ENCODE measurements at regions not wholly inside any gene's neighbourhood (a gene's known extent, or its start where the extent isn't known, plus 50 kb on each side); places are given as distances from the start of the nearest gene placed in this dataset.

- no peak for TF ChIP-seq THRA (IDR thresholded peaks at IDR 0.05)
- no peak for TF ChIP-seq USF2 (CRISPR knock-in tag; IDR thresholded peaks at IDR 0.05)
- no peak for TF ChIP-seq STAT5A (IDR thresholded peaks at IDR 0.05; ENCODE audit: borderline replicate concordance, low read length)
- TF ChIP-seq ZKSCAN3 (CRISPR knock-in tag; IDR thresholded peaks at IDR 0.05) = no peak
- TF ChIP-seq KDM5B (IDR thresholded peaks at IDR 0.05; ENCODE audit: insufficient replicate concordance, low read depth, low read length) = no peak
- no peak for TF ChIP-seq ZNF3 (CRISPR knock-in tag; IDR thresholded peaks at IDR 0.05)
- no peak for TF ChIP-seq ATF2 (CRISPR knock-in tag; IDR thresholded peaks at IDR 0.05)
- TF ChIP-seq ZNF239 (CRISPR knock-in tag; IDR thresholded peaks at IDR 0.05) = no peak
- no peak for TF ChIP-seq FOSL1 (tag; conservative IDR thresholded peaks at IDR 0.05)
- TF ChIP-seq NONO (IDR thresholded peaks at IDR 0.05; ENCODE audit: low read depth in 2 of 2, low read length in 1 of 2) = no peak
Observed at GRCh38 chr4:52200339-52200725, 149.2 kb downstream of the SPATA18 start (continued).
